GM20000 (cell line): ENCODE measurements at regions not wholly inside any gene's neighbourhood (a gene's known extent, or its start where the extent isn't known, plus 50 kb on each side); places are given as distances from the start of the nearest gene placed in this dataset.

Experiments used
- DNase-seq: peaks from one replicate; pipeline ENCODE4 v3.0.0; 2012; ENCODE audit warnings: low spot score
- CTCF ChIP-seq: IDR thresholded peaks from 2 replicates; pipeline ENCODE4 v1.5.1; 2012; ENCODE audit warnings: mild to moderate bottlenecking, control low read depth; ENCODE audit errors: extremely low read depth, missing control alignments

- DNase-seq = no peak
- no peak for TF ChIP-seq CTCF
These were observed 156.2 kb upstream of the COL8A1 start for GRCh38 chr3:99482191-99482590.

GRCh38 chr3:99481561-99481960 lies 156.8 kb upstream of the COL8A1 start:
- no peak for DNase-seq
- TF ChIP-seq CTCF = no peak

GRCh38 chr3:99479768-99480167 lies 158.6 kb upstream of the COL8A1 start:
- DNase-seq = no peak
- TF ChIP-seq CTCF = no peak

GRCh38 chr3:99477650-99478049 lies 160.7 kb upstream of the COL8A1 start:
- no peak for DNase-seq
- TF ChIP-seq CTCF = no peak

- no peak for DNase-seq
- no peak for TF ChIP-seq CTCF
These were observed 163.2 kb upstream of the COL8A1 start for GRCh38 chr3:99475229-99475628.

- no peak for DNase-seq
- no peak for TF ChIP-seq CTCF
These were observed 163.6 kb upstream of the COL8A1 start for GRCh38 chr3:99474776-99475175.

- no peak for TF ChIP-seq CTCF
These were observed 165.1 kb upstream of the COL8A1 start for GRCh38 chr3:99473321-99473751.

More at GRCh38 chr3:99473321-99473751, 165.1 kb upstream of the COL8A1 start:
- no peak for DNase-seq
